Fibroblast of lung (primary cell): ENCODE measurements at regions not wholly inside any gene's neighbourhood (a gene's known extent, or its start where the extent isn't known, plus 50 kb on each side); places are given as distances from the start of the nearest gene placed in this dataset.

ENCODE experiments used
- CTCF ChIP-seq, 2 donors: IDR thresholded peaks in 1 of 2; conservative IDR thresholded peaks in 1 of 2; 1 replicate in 1 of 2; 2 replicates in 1 of 2; pipeline ENCODE4 v1.5.1; 2011 to 2012; ENCODE audit warnings: low read length in 2 of 2, control low read depth in 1 of 2, inconsistent platforms in 1 of 2, low read depth in 1 of 2, mild to moderate bottlenecking in 1 of 2
- EZH2 ChIP-seq: IDR thresholded peaks from 2 replicates; pipeline ENCODE4 v1.5.1; 2012; ENCODE audit warnings: low read length, control low read depth, mild to moderate bottlenecking; ENCODE audit errors: missing control alignments

GRCh38 chr18:39460136-39460535 lies 1894.5 kb upstream of the CELF4 start:
- TF ChIP-seq EZH2 (no peak), CTCF (conservative IDR thresholded peaks at IDR 0.05 in 1 of 2, IDR thresholded peaks at IDR 0.05 in 1 of 2; ENCODE audit: low read depth in 1 of 2, low read length in 2 of 2) (no peak)
